C4-2B (cell line): ENCODE measurements at regions not wholly inside any gene's neighbourhood (a gene's known extent, or its start where the extent isn't known, plus 50 kb on each side); places are given as distances from the start of the nearest gene placed in this dataset.

ENCODE experiments used
- CTCF ChIP-seq: fragments of 450-650 bp; conservative IDR thresholded peaks from 2 replicates; pipeline ENCODE4 v1.5.1; 2017; ENCODE audit warnings: mild to moderate bottlenecking
- ZFX ChIP-seq: fragments of 450-650 bp; IDR thresholded peaks from 2 replicates; pipeline ENCODE4 v1.6.1; 2017

GRCh38 chr10:117601716-117602115 is 59.2 kb downstream of the EMX2 start:
- TF ChIP-seq CTCF (no peak), ZFX (no peak)
